ENCODE measurements at regions not wholly inside any gene's neighbourhood (a gene's known extent, or its start where the extent isn't known, plus 50 kb on each side); places are given as distances from the start of the nearest gene placed in this dataset.

DNA sequence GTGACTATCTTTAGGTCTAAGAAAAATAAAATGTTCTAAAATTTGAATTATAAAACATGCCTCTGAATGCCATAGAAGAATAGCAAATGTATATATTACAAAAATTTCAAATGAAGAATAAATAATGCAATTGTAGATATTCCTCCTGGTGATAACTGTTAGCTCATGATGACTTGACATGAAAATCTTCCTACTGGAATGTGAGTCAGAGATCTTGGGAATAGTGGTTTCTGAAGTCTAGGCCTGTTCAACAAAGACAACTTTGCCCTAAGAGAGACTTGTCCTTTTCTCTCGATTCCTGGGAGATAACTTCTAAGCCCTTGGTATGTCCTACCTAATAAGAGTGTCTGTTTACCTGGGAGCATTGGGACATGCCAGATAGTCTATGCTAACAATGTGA lies 746.3 kb upstream of the RIOK2 start:
- no peak for TF ChIP-seq CTCF (IDR thresholded peaks at IDR 0.05)
- TF ChIP-seq POLR2A (IDR thresholded peaks at IDR 0.05; ENCODE audit: low read depth): no peak
- no peak for TF ChIP-seq POLR2AphosphoS5 (IDR thresholded peaks at IDR 0.05)
